ENCODE measurements at regions not wholly inside any gene's neighbourhood (a gene's known extent, or its start where the extent isn't known, plus 50 kb on each side); places are given as distances from the start of the nearest gene placed in this dataset.

DNA sequence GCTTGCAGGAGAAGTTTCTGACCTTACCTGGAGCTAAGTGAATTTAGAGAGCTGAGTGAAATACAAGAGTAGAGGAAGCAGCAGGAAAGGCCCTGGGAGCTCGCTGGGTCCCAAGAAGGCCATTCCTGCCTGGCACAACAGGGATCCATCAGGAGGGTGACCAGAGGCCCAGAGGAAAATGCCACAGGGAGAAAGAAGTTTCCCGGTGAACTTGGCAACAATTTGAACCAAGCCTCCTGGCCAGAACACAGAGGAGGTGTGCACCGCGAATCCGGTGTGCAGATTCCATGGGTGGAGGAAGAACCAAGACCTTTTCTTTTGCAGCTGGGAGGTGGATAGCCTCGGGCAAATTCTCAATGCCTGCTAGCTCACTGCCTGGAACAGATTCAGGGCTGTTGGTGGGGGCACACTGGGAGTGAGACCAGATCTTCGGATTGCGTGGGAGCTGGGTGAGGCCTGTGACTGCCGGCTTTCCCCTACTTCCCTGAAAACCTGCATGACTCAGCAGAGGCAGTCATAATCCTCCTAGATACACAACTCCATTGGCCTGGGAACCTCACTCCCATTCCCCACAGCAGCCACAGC lies 1850.9 kb upstream of the NUDT12 start:
- Histone ChIP-seq H3K9me3 (replicated peaks) (0 out of 2 replicates have a peak, but pooled peaks cover 3% of the 10 kb centered on the region), H3K4me3 (no peak overlapping the region), H3K27ac (no peak overlapping the region), H3K4me1 (no peaks in the 10 kb centered on the region), H3K27me3 (no peaks in the 10 kb centered on the region), H3K36me3 (no peaks in the 10 kb centered on the region)
- peak in 1 of 2 experiments; percentile 9 for DNase-seq

DNA sequence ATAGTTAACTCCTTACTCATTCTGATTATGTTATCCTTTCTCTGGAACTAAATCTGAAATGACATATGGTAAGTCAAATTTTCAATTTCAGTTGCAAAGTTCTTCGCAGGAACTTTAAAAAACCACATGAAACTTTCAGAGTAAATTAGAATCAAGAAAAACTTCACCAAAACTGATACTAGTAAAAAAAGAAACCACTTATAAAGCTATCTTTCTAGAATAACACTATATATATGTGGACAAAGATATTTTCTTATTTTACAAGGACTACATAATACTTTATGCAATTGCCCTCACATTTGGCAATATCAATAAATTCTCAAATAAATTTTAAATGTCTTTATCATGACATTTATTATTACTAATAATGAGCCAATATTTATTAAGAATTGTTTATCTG lies 1847.1 kb upstream of the NUDT12 start:
- Histone ChIP-seq H3K36me3 (no peaks in the 10 kb centered on the region), H3K27ac (no peak overlapping the region), H3K4me3 (no peak overlapping the region), H3K4me1 (no peaks in the 10 kb centered on the region), H3K27me3 (no peaks in the 10 kb centered on the region), H3K9me3 (replicated peaks) (no peaks in the 10 kb centered on the region)
- no peak for DNase-seq

DNA sequence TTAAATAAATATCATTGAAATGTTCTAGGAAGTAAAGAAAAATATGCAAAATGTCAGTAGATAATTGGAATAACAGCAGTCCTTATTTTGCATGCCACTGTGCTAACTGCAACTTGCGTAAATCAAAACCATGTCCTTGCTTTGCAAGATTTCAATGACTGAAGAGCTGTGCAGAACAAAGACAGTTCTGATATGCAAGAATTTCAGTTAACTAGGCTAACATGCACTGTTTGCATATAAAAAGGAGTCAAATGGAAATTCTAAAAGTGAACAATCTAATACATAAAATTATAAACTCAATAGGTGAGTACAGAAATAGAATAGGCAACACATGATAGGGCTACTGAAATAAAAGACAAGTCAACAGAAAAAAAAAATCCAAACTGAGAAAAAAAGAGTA lies 1844.6 kb upstream of the NUDT12 start:
- Histone ChIP-seq H3K4me3 (no peak overlapping the region), H3K4me1 (no peaks in the 10 kb centered on the region), H3K9me3 (replicated peaks) (no peaks in the 10 kb centered on the region), H3K36me3 (no peaks in the 10 kb centered on the region), H3K27me3 (no peaks in the 10 kb centered on the region), H3K27ac (no peak overlapping the region)
- no peak for DNase-seq

- H3K4me1 ChIP-seq = no peaks in the 10 kb centered on the region
- DNase-seq = no peak
- no peak overlapping the region for H3K27ac ChIP-seq
These were observed 1835.2 kb upstream of the NUDT12 start for GRCh38 chr5:105397749-105398148.

DNA sequence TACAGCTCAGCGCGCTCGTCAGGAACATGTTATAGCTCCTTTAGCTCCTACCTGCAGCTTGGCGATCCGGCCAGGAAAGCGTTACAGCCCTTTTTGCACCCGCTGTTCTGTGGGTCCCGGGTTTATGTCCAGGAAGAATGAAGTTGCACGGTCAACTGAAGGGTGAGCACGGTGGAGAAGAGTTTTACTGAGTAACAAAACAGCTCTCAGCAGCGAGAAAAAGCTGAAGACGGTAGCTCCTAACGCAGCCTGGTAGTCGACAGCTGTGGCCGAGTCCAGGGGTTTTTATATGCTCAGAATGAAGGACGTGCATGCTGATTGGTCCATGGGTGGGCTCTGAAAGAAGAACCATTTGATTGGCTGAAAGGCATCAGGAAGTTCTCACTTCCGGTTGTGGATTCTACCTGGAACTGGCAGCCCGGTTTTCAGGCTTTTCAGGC lies 1830.1 kb upstream of the NUDT12 start:
- Histone ChIP-seq H3K27me3 (no peaks in the 10 kb centered on the region), H3K4me1 (no peaks in the 10 kb centered on the region), H3K4me3 (no peak overlapping the region), H3K9me3 (replicated peaks) (no peaks in the 10 kb centered on the region), H3K36me3 (no peaks in the 10 kb centered on the region), H3K27ac (no peak overlapping the region)
- DNase-seq = no peak

More at GRCh38 chr5:105397749-105398148, 1835.2 kb upstream of the NUDT12 start:
- Histone ChIP-seq H3K36me3 (no peaks in the 10 kb centered on the region), H3K9me3 (replicated peaks) (no peaks in the 10 kb centered on the region), H3K4me3 (no peak overlapping the region), H3K27me3 (no peaks in the 10 kb centered on the region)

DNA sequence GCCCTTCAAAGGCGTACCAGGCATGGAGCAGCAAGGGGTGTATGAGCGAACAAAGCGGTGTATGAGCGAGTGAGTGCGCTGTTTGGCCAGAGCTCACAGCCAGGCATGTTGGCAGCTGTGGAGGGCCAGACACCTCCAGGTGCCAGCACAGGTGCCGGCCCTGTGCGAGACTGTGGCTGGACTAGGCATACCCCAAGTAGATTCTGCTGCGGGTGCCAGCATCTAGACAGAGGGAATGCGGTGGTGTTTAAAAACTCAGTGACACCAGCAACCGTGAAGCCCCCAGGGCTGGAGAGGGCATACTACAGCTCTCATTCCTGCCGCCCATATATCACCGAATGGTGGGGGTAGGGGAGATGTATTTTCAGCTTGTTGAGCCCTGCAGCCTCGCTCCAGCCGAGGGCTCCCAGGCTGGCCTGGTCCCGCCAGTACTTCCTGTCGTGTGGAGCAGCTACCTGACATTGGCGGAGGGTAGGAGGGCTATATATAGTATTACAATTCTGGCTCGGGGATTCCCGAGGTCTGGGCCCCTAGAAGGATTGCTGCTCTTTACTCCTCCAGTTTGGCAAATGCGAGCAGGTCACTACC lies 1829.6 kb upstream of the NUDT12 start:
- Histone ChIP-seq H3K4me1 (no peaks in the 10 kb centered on the region), H3K27me3 (no peaks in the 10 kb centered on the region), H3K27ac (no peak overlapping the region), H3K36me3 (no peaks in the 10 kb centered on the region), H3K9me3 (replicated peaks) (no peaks in the 10 kb centered on the region), H3K4me3 (no peak overlapping the region)
- no peak for DNase-seq

DNA sequence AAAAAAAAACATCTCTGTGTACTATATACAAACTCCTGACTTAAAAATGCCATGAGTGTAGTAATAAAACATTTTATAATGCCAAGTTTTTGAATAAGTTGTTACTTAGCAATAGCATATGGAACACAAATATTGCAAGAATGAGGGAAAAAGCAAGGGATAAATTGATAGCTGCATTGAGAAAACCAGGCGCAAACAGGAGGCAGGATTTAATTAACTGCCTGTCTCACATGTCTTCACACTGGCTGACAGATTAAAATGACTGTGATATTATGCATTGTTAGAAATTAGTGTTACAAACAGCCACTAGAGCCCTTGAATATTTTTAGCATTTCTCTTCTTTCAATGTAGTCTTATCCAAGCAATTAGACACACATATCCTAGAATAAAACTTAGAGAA lies 1817.5 kb upstream of the NUDT12 start:
- H3K27me3 ChIP-seq = no peaks in the 10 kb centered on the region
- DNase-seq = no peak
- H3K9me3 ChIP-seq (replicated peaks) = no peaks in the 10 kb centered on the region; the same call in 1 of the 2 replicates
- no peak overlapping the region for H3K27ac ChIP-seq
- H3K4me3 ChIP-seq = no peak overlapping the region
- H3K36me3 ChIP-seq = no peaks in the 10 kb centered on the region
- no peaks in the 10 kb centered on the region for H3K4me1 ChIP-seq

- no peak overlapping the region for H3K27ac ChIP-seq
- no peaks in the 10 kb centered on the region for H3K27me3 ChIP-seq
- DNase-seq = no peak
- H3K36me3 ChIP-seq = no peaks in the 10 kb centered on the region
- no peaks in the 10 kb centered on the region for H3K4me1 ChIP-seq
- no peaks in the 10 kb centered on the region for H3K9me3 ChIP-seq (replicated peaks)
- H3K4me3 ChIP-seq = no peak overlapping the region
These were observed 1808.6 kb upstream of the NUDT12 start for GRCh38 chr5:105371169-105371568.

DNA sequence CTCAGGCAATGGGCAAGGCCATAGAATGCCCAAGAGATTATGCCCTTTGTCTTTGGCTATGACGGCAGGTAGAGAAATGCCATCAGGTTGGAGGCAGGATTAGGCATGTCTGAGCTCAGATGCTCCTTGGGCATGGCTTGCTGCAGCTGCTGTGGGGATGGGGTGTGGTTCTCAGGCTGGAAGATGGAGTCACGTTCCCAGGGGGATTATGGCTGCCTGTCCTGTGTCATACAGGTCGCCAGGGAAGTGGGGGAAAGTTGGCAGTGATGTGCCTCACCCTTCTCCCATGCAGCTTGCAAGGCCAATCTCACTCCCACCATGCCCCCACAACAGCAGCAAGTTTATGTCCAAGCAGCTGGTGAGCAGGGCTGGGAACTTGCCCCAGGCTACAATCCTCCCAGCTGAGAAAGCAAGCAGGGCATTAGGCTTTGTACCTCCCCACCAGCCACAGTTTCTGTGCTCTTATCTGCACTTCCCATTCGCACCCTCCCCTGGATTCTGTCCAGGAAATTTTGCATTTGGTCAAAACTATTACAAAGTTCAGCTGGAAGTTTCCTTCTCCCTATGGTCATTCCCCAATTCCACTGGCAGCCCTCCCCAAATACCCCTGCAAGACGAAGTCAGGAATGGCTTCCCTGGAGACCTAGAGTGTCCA lies 1788.0 kb upstream of the NUDT12 start:
- Histone ChIP-seq H3K27ac (no peak overlapping the region), H3K9me3 (replicated peaks) (no peaks in the 10 kb centered on the region), H3K4me3 (no peak overlapping the region), H3K4me1 (no peaks in the 10 kb centered on the region), H3K36me3 (no peaks in the 10 kb centered on the region), H3K27me3 (no peaks in the 10 kb centered on the region)
- peak; percentile 80 for DNase-seq

- Histone ChIP-seq H3K36me3 (no peaks in the 10 kb centered on the region), H3K4me1 (no peaks in the 10 kb centered on the region), H3K27me3 (no peaks in the 10 kb centered on the region), H3K9me3 (replicated peaks) (no peaks in the 10 kb centered on the region), H3K4me3 (no peak overlapping the region), H3K27ac (no peak overlapping the region)
- no peak for DNase-seq
These were observed 1769.0 kb upstream of the NUDT12 start for GRCh38 chr5:105331558-105331957.

DNA sequence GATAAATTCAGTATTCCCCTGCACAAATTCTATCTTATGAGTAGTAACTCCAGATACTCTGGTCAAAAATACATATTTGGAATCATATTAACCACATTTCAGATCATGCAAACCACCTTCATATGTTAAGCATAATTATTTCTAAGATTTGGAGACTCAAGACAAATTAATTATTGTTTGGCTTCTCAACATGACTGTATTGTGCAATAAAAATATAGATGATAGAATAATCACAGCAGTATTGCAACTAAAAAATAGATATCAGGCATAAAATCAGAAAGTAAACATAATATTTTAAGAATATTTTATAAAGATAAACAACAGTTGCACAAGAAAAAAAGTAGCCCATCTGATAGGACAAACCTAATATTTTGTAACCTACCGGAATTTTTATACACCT lies 1767.6 kb upstream of the NUDT12 start:
- no peak overlapping the region for H3K27ac ChIP-seq
- H3K27me3 ChIP-seq = no peaks in the 10 kb centered on the region
- DNase-seq = no peak
- no peaks in the 10 kb centered on the region for H3K36me3 ChIP-seq
- H3K4me1 ChIP-seq = no peaks in the 10 kb centered on the region
- no peaks in the 10 kb centered on the region for H3K9me3 ChIP-seq (replicated peaks)
- H3K4me3 ChIP-seq = no peak overlapping the region

- no peaks in the 10 kb centered on the region for H3K27me3 ChIP-seq
- H3K4me1 ChIP-seq = no peaks in the 10 kb centered on the region
- no peak overlapping the region for H3K27ac ChIP-seq
- no peaks in the 10 kb centered on the region for H3K36me3 ChIP-seq
- H3K4me3 ChIP-seq = no peak overlapping the region
- no peak for DNase-seq
- no peaks in the 10 kb centered on the region for H3K9me3 ChIP-seq (replicated peaks)
These were observed 1742.3 kb upstream of the NUDT12 start for GRCh38 chr5:105304859-105305258.

DNA sequence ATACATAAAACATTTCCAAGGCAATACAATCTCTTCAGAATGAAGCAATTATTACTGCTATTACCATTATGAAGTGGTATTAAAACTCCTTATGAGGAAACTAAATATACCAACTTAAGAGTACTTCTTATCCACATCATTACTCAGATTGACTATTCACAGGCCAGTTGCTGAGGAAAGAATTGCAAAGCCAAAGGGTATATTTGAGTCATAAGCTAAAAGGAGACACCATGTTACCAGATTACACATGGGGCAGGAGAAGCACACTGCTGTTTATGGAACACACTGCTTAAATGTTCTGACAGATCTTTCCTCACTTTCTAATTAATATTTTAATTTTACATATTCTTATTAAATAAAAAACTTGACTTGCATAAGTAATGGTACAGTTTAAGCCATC lies 1726.4 kb upstream of the NUDT12 start:
- DNase-seq = no peak
- no peak overlapping the region for H3K27ac ChIP-seq
- H3K9me3 ChIP-seq (replicated peaks) = no peaks in the 10 kb centered on the region
- H3K36me3 ChIP-seq = no peaks in the 10 kb centered on the region
- no peaks in the 10 kb centered on the region for H3K27me3 ChIP-seq
- no peaks in the 10 kb centered on the region for H3K4me1 ChIP-seq
- H3K4me3 ChIP-seq = no peak overlapping the region

- Histone ChIP-seq H3K9me3 (replicated peaks) (no peaks in the 10 kb centered on the region), H3K27ac (no peak overlapping the region), H3K4me1 (no peaks in the 10 kb centered on the region), H3K27me3 (no peaks in the 10 kb centered on the region), H3K4me3 (no peak overlapping the region), H3K36me3 (no peaks in the 10 kb centered on the region)
- no peak for DNase-seq
These were observed 1720.5 kb upstream of the NUDT12 start for GRCh38 chr5:105283134-105283533.

DNA sequence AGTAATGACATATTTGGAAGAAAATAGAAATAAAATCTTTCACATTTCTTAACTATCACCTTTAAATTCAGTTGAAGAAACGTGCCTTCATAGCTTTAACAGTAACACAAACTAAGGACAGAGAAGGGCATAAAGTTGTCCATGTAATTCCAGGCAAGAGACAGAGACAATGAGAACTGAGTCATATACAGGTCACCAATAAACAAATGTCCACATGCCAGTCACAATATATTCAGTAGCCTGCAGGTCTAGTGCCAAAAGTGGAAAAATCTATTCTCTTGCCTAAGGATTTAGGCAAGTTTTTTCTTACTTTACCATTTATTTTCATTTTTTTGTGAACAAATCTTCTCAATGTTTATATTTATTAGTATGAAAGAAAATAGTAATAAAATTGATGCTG lies 1711.5 kb upstream of the NUDT12 start:
- Histone ChIP-seq H3K9me3 (replicated peaks) (no peaks in the 10 kb centered on the region), H3K27me3 (no peaks in the 10 kb centered on the region), H3K36me3 (no peaks in the 10 kb centered on the region), H3K4me3 (no peak overlapping the region), H3K27ac (no peak overlapping the region), H3K4me1 (no peaks in the 10 kb centered on the region)
- no peak for DNase-seq

GRCh38 chr5:105263515-105263914 lies 1700.9 kb upstream of the NUDT12 start:
- Histone ChIP-seq H3K27ac (no peak overlapping the region), H3K9me3 (replicated peaks) (no peaks in the 10 kb centered on the region), H3K27me3 (no peaks in the 10 kb centered on the region), H3K36me3 (no peaks in the 10 kb centered on the region), H3K4me3 (no peak overlapping the region), H3K4me1 (no peaks in the 10 kb centered on the region)
- no peak for DNase-seq

All from SJCRH30 (cell line).